ENCODE measurements at regions not wholly inside any gene's neighbourhood (a gene's known extent, or its start where the extent isn't known, plus 50 kb on each side); places are given as distances from the start of the nearest gene placed in this dataset.
"Not testable (repeated sequence)": the region's sequence is repeated elsewhere in the genome, so short reads cannot be mapped to it uniquely, and the experiment has no call there.

- DNase-seq (ENCODE audit: low read depth, low spot score), result no peak
These were observed 56.3 kb downstream of the SOX14 start for GRCh38 chr3:137820366-137820765.

- no peak for DNase-seq (ENCODE audit: low read depth, low spot score)
These were observed 71.0 kb downstream of the SOX14 start for GRCh38 chr3:137835096-137835495.

DNA sequence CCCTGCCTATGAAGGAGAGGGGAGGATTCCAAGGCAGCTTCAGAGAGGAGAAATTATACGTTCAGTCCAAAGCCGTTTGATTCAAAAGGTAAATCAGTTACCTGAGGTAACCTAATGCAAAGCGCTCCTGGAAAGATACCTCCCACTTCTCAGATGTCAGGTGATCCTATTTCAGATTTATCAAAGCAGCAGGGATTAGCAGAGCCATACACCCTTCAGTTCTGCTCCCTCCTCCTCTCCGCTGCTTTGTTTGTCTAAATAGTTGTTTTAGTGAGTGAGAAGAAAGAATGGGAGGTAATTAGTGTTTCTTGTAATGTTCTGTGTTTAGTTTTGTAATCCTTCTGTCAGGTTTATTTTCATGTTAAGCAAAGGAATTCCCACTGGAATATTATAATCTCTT, 81.1 kb downstream of the SOX14 start:
- DNase-seq (ENCODE audit: low read depth, low spot score), result no peak

DNA sequence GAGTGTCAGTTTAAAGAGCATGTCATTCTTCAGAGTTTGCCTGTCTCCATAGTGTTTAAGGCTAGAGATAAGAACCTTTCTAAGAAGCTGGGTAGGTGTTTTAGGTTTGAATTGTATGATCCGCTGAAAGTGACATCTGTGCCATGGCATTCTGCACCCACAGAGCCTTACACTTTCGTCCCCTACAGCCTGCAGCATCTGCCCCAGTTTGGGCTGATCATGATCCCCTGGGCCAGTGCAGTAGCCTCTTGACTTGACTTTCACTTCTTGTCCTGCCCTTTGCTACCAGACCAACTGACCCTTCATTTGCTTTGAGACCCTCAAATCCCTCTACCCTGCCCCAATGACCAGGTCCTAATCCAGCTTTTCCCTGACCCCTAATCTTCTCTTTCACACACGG, 81.6 kb downstream of the SOX14 start:
- no peak for DNase-seq (ENCODE audit: low read depth, low spot score)

GRCh38 chr3:137852391-137852830, 88.3 kb downstream of the SOX14 start:
- DNase-seq (ENCODE audit: low read depth, low spot score), result no peak

DNA sequence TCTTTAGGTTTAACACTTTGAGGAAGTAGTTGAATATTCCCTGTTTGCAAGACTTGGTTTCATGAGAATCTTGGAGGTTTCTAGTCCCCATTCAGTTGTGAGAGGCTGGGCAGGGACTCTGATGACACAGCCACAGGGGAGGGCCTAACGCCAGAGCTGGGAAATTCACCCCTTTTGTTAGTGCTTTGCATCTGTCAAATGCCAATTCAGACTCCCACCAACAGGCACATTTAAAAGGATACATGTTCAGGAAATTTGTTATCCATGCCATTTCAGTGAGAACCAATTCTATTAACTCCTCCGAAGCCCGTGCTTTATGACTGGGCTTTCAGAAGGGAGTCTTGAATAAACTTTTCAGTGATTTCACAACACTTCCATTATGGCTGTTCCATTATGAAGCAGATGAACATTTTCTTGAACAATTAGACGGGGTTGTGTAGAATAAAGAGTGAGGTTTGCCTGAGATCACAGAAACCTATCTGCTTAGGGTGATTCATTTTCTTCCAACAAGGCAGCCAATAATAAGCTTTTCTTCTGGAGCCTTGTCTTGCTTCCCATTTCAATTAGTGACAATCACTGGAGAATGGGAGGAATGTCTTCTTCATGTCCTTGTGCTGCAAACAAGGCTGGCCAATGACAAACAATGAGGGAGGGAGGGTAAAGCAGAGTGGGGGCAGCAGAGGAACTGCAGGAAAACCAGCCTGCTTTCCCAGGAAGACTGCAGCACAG, 90.6 kb downstream of the SOX14 start:
- DNase-seq (ENCODE audit: low read depth, low spot score), result no peak

DNA sequence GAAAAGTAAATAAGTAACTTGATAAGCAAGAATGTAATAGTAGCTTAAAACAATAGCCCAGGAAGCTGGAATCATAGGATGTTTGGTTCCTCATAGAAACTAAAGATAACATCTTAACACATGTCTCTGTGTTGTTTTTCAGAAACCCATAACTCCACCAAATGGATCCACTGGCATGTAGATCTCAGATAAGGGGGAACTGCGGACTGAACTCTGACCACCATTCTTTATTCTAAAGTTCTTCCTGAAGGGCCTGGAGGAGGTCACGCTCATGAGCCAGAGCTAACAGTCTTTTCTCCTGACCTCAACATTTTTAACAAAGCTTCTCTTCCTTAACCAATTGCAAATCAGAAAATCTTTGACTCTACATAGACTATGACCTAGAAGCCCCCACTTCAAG, 101.9 kb downstream of the SOX14 start:
- DNase-seq (ENCODE audit: low read depth, low spot score), result no peak

DNA sequence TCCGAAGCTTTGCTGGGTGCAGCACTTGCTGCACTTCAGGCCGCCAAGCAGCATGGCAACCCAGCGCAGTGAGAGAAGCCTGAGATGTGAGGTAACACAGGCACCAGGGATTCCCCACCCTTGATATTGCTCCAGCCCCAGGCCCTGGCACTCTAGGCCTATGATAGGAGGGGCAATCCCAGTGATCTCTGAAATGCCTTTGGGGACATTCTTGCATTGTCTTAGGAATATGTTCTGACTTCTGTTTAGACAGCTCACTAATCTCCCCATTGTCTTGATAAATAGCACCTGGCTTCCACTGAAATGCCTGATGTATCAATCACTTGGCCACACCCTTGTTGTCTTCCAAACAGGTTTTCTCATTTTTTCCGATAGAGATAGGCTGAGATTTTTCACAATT, 102.8 kb downstream of the SOX14 start:
- DNase-seq (ENCODE audit: low read depth, low spot score), result no peak

DNA sequence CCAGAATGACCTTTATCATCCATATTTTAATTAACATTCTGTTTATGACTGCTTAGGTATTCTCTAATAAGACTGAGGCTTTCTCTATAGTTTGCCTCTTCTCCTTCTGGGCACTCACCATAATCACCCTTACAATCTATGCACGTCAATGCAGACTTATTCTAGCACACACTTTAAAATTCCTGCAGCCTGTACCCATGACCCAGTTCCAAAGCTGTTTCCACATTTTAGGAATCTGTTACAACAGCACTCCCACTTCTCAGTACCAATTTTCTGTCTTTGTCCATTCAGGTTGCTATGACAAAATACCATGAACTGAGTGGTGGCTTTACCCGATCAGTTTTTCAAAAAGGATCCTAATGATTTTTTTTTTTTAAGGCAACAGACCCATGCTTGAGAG, 103.5 kb downstream of the SOX14 start:
- no peak for DNase-seq (ENCODE audit: low read depth, low spot score)

DNA sequence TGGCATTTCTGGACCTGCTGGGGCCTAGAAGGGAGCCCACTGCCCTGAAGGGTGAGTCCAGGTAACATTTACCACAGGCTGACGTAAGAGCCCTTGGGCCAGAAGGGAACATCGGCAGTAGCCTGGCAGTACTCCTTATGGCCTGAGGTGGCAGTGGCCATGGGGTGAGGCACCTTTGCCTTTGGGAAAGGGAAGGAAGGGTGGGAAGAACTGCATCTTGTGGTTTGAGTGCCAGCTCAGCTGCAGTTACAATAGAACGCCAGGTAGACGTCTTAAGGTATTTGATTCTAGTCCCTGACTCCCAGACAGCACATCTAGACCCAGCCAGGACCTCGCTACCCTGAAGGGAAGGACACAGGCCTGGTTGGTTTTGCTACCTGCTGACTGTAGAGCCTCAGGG, 104.9 kb downstream of the SOX14 start:
- no peak for DNase-seq (ENCODE audit: low read depth, low spot score)

DNA sequence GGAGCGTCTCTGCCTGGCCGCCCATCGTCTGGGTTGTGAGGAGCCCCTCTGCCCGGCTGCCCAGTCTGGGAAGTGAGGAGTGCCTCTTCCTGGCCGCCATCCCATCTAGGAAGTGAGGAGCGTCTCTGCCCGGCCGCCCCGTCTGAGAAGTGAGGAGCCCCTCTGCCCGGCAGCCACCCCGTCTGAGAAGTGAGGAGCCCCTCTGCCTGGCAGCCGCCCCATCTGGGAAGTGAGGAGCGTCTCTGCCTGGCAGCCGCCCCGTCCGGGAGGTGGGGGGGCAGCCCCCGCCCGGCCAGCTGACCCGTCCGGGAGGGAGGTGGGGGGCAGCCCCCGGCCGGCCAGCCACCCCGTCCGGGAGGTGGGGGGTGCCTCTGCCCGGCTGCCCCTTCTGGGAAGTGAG, 108.5 kb downstream of the SOX14 start:
- not testable (repeated sequence) for DNase-seq (ENCODE audit: low read depth, low spot score)

DNA sequence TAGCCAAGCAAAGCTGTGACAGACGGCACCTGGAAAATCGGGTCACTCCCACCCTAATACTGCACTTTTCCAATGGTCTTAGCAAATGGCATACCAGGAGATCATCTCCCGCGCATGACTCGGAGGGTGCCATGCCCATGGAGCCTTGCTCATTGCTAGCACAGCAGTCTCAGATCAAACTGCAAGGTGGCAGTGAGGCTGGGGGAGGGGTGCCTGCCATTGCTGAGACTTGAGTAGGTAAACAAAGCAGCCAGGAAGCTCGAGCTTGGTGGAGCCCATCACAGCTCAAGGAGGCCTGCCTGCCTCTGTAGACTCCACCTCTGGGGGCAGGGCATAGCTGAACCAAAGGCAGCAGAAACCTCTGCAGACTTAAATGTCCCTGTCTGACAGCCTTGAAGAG, 113.1 kb upstream of the CLDN18 start:
- not testable (repeated sequence) for DNase-seq (ENCODE audit: low read depth, low spot score)

- no peak for DNase-seq (ENCODE audit: low read depth, low spot score)
These were observed 102.8 kb upstream of the CLDN18 start for GRCh38 chr3:137906985-137907649.

GRCh38 chr3:137924628-137925027, 85.3 kb upstream of the CLDN18 start:
- DNase-seq (ENCODE audit: low read depth, low spot score), result no peak

DNA sequence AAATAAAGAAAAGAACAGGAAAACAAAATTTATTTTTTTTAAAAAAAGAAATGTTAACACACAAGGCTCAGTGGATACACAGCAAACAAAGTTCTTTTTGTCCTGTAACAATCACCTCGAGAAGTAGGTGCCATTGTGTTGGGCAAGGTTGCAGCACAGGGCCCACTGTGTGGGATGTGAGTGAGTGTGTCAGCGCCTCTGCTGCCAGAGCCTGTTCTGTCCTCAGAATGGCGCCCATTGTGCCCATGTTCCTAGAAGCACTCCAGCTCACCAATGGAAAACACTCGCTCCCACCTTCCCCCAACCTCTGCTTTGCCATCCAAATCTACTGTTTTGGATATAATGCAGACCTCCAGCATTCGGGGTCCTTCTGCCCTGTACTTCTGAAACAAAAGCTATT, 84.9 kb upstream of the CLDN18 start:
- no peak for DNase-seq (ENCODE audit: low read depth, low spot score)

- DNase-seq (ENCODE audit: low read depth, low spot score), result no peak
These were observed 83.0 kb upstream of the CLDN18 start for GRCh38 chr3:137926991-137927390.

DNA sequence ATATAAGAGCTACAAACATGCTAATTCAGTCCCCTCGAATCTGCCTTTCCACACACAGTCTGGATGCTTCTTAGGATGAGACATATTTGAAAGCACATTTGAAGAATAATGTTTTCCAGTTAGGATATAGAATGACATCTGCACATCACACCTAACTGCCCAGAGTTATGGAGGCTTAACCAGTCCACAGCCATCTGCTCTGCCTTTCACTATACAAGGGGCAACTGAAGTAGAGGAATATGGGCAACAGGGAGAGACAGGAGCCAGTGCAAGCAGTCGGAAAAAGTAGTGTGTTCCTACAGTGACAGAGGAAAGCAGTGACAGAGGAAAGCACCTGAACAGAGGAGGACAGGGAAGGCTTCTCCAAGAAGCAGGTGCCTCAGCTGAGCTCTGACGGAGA, 79.0 kb upstream of the CLDN18 start:
- no peak for DNase-seq (ENCODE audit: low read depth, low spot score)

GRCh38 chr3:137938876-137939275, 71.1 kb upstream of the CLDN18 start:
- no peak for DNase-seq (ENCODE audit: low read depth, low spot score)

GRCh38 chr3:137944593-137944992, 65.4 kb upstream of the CLDN18 start:
- no peak for DNase-seq (ENCODE audit: low read depth, low spot score)

GRCh38 chr3:137946356-137946973, 63.5 kb upstream of the CLDN18 start:
- peak; percentile 21 for DNase-seq (ENCODE audit: low read depth, low spot score)

DNA sequence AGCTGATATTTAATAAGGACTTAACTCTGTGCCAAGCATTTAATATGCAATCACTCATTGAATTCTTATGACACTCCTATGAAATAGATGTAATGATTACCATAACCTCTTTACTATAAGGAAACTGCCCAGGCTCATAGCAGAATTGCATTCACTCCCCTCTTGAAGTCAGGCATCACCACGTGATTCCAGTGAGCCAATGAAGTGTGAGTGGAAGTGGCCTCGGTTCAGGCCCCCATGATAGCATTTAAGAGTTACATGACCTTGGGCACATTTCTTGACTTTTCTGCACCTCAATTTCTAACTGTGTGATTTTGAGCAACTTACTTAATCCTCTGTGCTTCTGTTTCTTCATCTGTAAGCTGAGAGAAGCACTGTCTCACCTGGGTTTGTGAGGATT, 62.8 kb upstream of the CLDN18 start:
- no peak for DNase-seq (ENCODE audit: low read depth, low spot score)

DNA sequence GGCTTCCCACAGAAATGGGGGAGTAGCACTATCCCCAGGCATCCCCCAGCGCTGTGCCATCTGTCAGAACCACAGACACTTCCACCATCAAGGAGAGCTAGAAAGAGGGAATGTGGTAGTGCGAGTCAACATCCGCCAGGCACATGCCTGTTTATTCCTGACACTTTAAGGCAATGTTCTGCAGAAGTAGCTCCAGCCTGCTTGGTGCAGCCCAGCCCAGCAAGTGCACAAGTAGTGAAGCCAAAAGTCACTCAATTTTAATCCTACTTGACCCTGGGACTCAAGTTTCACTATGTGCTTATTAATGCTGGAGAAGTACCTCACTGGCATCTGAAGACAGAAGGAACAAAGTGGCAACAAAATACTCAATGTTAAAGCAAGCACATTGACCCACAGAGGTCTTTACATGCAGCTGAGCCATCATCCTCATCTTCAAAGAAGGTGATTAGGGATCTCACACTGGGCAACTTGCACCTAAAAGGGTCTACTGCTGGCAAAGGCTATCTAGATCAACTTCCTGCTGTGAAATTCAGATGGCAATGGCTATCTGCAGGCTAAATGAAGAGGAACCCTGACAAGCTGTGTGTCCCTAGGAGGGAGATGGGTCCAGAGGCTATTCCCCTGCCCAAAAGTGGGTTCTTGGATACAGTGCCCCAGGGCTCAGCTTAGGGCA, 61.4 kb upstream of the CLDN18 start:
- no peak for DNase-seq (ENCODE audit: low read depth, low spot score)

Data from brain pericyte (primary cell).